HG02852 (cell line): ENCODE measurements at regions not wholly inside any gene's neighbourhood (a gene's known extent, or its start where the extent isn't known, plus 50 kb on each side); places are given as distances from the start of the nearest gene placed in this dataset.

Experiments used
- ATAC-seq: cut with Tn5 transposase; IDR thresholded peaks from one replicate; pipeline ENCODE4 v1.9.1; 2021; ENCODE audit warnings: mild to moderate bottlenecking, moderate library complexity; ENCODE audit not compliant: unreplicated experiment

GRCh38 chr2:16150456-16151280, 210.3 kb downstream of the MYCN start:
- ATAC-seq, result no peak

GRCh38 chr2:16149349-16150243, 209.2 kb downstream of the MYCN start:
- no peak for ATAC-seq

GRCh38 chr2:16148632-16149348, 208.4 kb downstream of the MYCN start:
- ATAC-seq, result no peak

GRCh38 chr2:16142383-16143361, 202.3 kb downstream of the MYCN start:
- ATAC-seq, result no peak

- no peak for ATAC-seq
Measured at GRCh38 chr2:16141641-16141921, 201.2 kb downstream of the MYCN start.

- ATAC-seq, result no peak
Measured at GRCh38 chr2:16140771-16141640, 200.7 kb downstream of the MYCN start.

GRCh38 chr2:16139663-16140615, 199.6 kb downstream of the MYCN start:
- no peak for ATAC-seq

GRCh38 chr2:16138811-16139662, 198.7 kb downstream of the MYCN start:
- no peak for ATAC-seq

GRCh38 chr2:16137080-16137755, 196.9 kb downstream of the MYCN start:
- no peak for ATAC-seq

GRCh38 chr2:16136461-16137035, 196.2 kb downstream of the MYCN start:
- no peak for ATAC-seq

GRCh38 chr2:16135913-16136310, 195.6 kb downstream of the MYCN start:
- no peak for ATAC-seq

- no peak for ATAC-seq
Measured at GRCh38 chr2:16135196-16135912, 195.0 kb downstream of the MYCN start.

GRCh38 chr2:16134436-16135165, 194.3 kb downstream of the MYCN start:
- no peak for ATAC-seq

GRCh38 chr2:16130906-16131400, 190.6 kb downstream of the MYCN start:
- no peak for ATAC-seq

GRCh38 chr2:16130541-16130880, 190.2 kb downstream of the MYCN start:
- ATAC-seq, result no peak
